ENCODE measurements at regions not wholly inside any gene's neighbourhood (a gene's known extent, or its start where the extent isn't known, plus 50 kb on each side); places are given as distances from the start of the nearest gene placed in this dataset.

GRCh38 chr4:148961526-148961925, 519.3 kb upstream of the NR3C2 start:
- no peak overlapping the region for H3K4me3 ChIP-seq (ENCODE audit: low read depth, low read length)
- no peak for TF ChIP-seq CTCF (IDR thresholded peaks at IDR 0.05; ENCODE audit: low read depth, low read length, missing control alignments)
- in situ Hi-C loops (cut with HindIII; ENCODE audit: low sequenced_read_pairs), result no loop called here
- no peak for DNase-seq (ENCODE audit: low read depth)

- H3K4me3 ChIP-seq (ENCODE audit: low read depth, low read length), result no peak overlapping the region
- no peak for DNase-seq (ENCODE audit: low read depth)
- TF ChIP-seq CTCF (IDR thresholded peaks at IDR 0.05; ENCODE audit: low read depth, low read length, missing control alignments), result no peak
- in situ Hi-C loops (cut with HindIII; ENCODE audit: low sequenced_read_pairs), result no loop called here
Observed at GRCh38 chr4:148958317-148958716, 516.1 kb upstream of the NR3C2 start.

DNA sequence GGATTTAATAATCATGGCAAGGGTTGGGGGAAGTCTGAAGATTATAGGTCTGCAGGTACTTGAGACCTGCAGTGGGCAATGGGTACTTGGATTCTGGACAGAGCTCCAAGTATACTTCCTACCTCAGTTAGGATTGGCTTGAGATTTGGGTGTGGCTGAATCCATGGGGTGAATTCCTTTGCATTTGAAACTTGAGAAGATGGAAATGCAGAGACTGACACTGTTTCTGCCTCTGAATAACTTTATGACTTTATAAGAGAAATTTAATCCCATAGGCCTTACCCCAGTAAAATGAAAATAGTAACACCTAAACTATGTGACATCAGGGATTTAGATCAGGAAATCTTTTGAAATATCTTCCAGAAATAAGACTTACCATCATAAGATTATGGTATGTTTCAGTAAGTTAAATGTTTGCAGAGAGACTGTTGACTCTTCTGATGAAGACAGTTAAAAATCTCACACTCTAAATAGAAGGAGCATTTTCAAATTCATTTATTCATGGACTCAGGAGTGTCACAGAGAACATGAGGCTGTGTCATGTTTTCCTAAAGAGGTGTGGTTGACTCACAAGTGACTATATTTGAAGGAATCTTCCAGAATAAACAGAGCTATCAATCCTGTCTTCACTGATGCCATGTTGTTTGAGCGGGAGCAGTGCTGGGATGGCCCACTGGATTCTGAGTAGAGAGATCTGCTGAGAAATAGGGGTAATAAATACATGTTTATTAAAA, 513.5 kb upstream of the NR3C2 start:
- DNase-seq (ENCODE audit: low read depth), result no peak
- TF ChIP-seq CTCF (IDR thresholded peaks at IDR 0.05; ENCODE audit: low read depth, low read length, missing control alignments), result no peak
- H3K4me3 ChIP-seq (ENCODE audit: low read depth, low read length), result no peak overlapping the region
- in situ Hi-C loops (cut with HindIII; ENCODE audit: low sequenced_read_pairs), result no loop called here

DNA sequence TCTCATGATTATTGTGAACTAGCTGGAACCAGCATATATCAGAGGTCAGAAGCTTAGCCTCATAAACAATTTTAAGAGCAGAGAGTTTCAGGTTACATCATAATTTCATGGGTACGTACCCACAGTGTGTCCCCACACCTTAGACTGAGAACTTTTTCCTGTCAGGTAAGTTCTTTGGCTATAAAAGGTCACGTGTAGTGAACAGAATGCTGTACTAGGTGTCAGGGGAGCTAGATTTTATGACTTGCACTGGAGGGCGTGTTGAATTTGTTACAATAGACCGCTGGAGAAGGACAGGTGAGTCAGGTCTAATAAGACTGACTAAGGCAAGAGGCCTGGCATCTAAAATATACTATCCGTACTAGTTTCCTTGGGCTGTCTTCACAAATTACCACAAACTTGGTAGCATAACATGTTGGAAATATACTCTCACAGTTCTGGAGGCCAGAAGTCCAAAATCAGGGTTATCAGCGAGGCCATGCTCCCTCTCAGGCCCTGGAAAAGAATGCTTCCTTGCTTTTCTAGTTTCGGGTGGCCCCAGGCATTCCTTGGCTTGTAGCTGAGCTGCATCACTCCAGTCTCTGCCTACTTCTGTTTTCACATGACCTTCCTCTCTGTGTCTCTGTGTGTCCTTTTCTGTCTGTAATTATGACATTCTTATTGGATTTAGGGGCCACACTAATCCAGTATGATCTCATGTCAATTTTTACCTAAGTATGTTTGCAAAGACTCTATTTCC, 512.0 kb upstream of the NR3C2 start:
- in situ Hi-C loops (cut with HindIII; ENCODE audit: low sequenced_read_pairs), result no loop called here
- DNase-seq (ENCODE audit: low read depth), result no peak
- no peak for TF ChIP-seq CTCF (IDR thresholded peaks at IDR 0.05; ENCODE audit: low read depth, low read length, missing control alignments)
- H3K4me3 ChIP-seq (ENCODE audit: low read depth, low read length), result no peak overlapping the region

DNA sequence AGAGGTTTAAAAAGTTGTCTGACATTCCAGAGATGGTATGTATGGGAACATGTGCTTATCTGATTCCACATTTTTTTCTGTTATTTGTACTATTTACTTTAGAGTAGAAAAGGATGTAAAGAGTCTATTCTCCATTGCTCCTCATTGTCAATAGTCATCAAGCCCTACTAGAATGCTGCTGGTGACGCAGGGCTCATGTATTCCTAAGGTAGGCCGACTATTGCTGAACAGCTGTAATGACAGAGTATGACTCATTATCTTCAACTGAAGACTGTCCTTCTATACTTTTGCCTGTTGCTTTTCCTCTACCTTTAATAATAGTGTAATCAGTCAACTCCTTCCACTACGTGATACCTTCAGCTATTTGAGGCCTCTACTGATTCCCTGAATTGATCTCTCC, 509.1 kb upstream of the NR3C2 start:
- no peak for DNase-seq (ENCODE audit: low read depth)
- TF ChIP-seq CTCF (IDR thresholded peaks at IDR 0.05; ENCODE audit: low read depth, low read length, missing control alignments), result no peak

GRCh38 chr4:148946271-148946670, 504.1 kb upstream of the NR3C2 start:
- in situ Hi-C loops (cut with HindIII; ENCODE audit: low sequenced_read_pairs), result no loop called here
- no peak for TF ChIP-seq CTCF (IDR thresholded peaks at IDR 0.05; ENCODE audit: low read depth, low read length, missing control alignments)
- DNase-seq (ENCODE audit: low read depth), result no peak
- no peak overlapping the region for H3K4me3 ChIP-seq (ENCODE audit: low read depth, low read length)

More for the DNA sequence above, 509.1 kb upstream of the NR3C2 start:
- in situ Hi-C loops (cut with HindIII; ENCODE audit: low sequenced_read_pairs), result no loop called here
- H3K4me3 ChIP-seq (ENCODE audit: low read depth, low read length), result no peak overlapping the region

Data from astrocyte of the cerebellum (primary cell).